NT2/D1 (cell line): ENCODE measurements at regions not wholly inside any gene's neighbourhood (a gene's known extent, or its start where the extent isn't known, plus 50 kb on each side); places are given as distances from the start of the nearest gene placed in this dataset.

ENCODE experiments used
- DNase-seq: peaks from one replicate; pipeline ENCODE4 v3.0.0-alpha.2; 2011; ENCODE audit warnings: low read depth, low spot score
- H3K27me3 ChIP-seq: 2 replicates; pipeline ENCODE4 v1.6.0; 2011; ENCODE audit warnings: mild to moderate bottlenecking; ENCODE audit not compliant: insufficient read length, insufficient read depth
- H3K36me3 ChIP-seq: 2 replicates; pipeline ENCODE4 v1.6.1; 2011; ENCODE audit warnings: mild to moderate bottlenecking, low read length, mixed read lengths; ENCODE audit not compliant: insufficient read depth, insufficient read length
- H3K4me1 ChIP-seq: 2 replicates; pipeline ENCODE4 v1.5.1; 2011; ENCODE audit not compliant: insufficient read depth, insufficient read length
- H3K4me3 ChIP-seq: 2 replicates; pipeline ENCODE4 v1.5.1; 2011; ENCODE audit warnings: low read depth; ENCODE audit not compliant: insufficient read length
- H3K9ac ChIP-seq: 2 replicates; pipeline ENCODE4 v1.6.0; 2011; ENCODE audit warnings: low read depth; ENCODE audit not compliant: insufficient read length
- H3K9me3 ChIP-seq: 2 replicates; pipeline ENCODE4 v1.5.1; 2011; ENCODE audit warnings: mild to moderate bottlenecking, low read length; ENCODE audit not compliant: insufficient read depth
- SUZ12 ChIP-seq: IDR thresholded peaks from 2 replicates; pipeline ENCODE4 v1.6.1; 2011; ENCODE audit not compliant: insufficient read length, insufficient read depth; ENCODE audit errors: extremely low read depth
- YY1 ChIP-seq: IDR thresholded peaks from 2 replicates; pipeline ENCODE4 v1.6.1; 2011; ENCODE audit not compliant: insufficient read length, insufficient read depth
- ZNF274 ChIP-seq: IDR thresholded peaks from 2 replicates; pipeline ENCODE4 v1.6.1; 2011; ENCODE audit warnings: mild to moderate bottlenecking, low read depth, low read length

DNA sequence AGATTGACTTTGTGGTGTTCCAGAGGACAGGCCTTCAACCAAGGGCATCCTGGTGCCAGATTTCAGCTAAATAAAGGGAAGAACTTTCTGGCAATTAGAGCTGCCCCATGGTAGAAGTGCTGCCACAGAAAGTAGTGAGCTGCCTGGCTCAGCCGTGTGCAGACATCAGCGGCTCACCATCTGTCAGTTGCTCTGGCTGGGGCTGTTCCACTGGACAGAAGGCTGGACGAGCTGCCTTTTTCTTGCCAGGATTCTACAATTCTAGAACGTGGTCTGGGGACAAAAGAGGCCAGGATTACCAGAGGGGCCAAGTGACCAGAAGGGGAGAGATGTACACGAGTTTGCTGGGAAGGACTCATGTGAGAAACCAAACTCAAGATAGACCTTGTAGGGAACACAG lies 107.0 kb upstream of the RPL38 start:
- no peak overlapping the region for H3K9ac ChIP-seq
- H3K4me1 ChIP-seq = peaks cover 16% of the 10 kb centered on the region
- H3K9me3 ChIP-seq = peaks cover 5% of the 10 kb centered on the region; the same call in 1 of the 2 replicates
- DNase-seq = no peak
- H3K4me3 ChIP-seq = no peak overlapping the region
- H3K27me3 ChIP-seq = no peaks in the 10 kb centered on the region
- TF ChIP-seq ZNF274 = no peak
- TF ChIP-seq YY1 = no peak
- no peak for TF ChIP-seq SUZ12
- H3K36me3 ChIP-seq = no peaks in the 10 kb centered on the region

DNA sequence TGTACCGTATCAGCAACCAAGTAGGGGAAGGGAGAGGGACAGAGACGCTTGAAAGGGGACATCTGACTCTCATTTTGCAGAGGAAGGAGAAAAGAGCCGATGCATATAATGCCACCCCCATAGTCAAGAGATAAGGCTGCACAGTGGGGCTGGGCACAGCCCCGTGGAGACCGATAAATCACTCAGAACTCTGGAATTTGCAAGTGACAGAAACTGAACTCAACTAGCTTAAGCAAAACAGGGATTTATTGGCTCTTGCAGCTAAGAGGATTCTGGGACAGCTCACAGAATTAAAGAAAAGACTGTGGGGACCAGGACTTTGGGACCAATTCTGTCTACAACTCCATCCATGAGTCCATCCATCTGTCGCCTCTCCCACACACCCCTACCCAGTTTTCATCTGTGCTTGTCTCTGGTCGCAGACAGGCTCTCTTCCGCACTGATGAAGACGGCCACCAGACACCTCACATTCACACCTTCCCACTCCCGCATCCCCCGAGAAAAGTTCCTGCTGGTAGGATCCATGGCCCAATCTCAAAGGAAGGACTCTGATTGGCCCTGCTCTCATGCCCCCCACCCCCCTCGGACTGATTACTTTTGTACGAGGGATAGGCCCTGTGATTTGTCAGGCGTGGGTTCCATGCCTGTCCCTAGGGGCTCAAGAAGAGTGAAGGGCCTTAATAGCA lies 105.9 kb upstream of the RPL38 start:
- Histone ChIP-seq H3K27me3 (peaks cover 6% of the 10 kb centered on the region), H3K9me3 (peaks cover 4% of the 10 kb centered on the region; the same call in 1 of the 2 replicates), H3K4me1 (peaks cover 16% of the 10 kb centered on the region), H3K9ac (no peak overlapping the region), H3K36me3 (no peaks in the 10 kb centered on the region), H3K4me3 (no peak overlapping the region)
- TF ChIP-seq YY1 = no peak
- TF ChIP-seq SUZ12 = no peak
- no peak for TF ChIP-seq ZNF274
- DNase-seq = no peak

DNA sequence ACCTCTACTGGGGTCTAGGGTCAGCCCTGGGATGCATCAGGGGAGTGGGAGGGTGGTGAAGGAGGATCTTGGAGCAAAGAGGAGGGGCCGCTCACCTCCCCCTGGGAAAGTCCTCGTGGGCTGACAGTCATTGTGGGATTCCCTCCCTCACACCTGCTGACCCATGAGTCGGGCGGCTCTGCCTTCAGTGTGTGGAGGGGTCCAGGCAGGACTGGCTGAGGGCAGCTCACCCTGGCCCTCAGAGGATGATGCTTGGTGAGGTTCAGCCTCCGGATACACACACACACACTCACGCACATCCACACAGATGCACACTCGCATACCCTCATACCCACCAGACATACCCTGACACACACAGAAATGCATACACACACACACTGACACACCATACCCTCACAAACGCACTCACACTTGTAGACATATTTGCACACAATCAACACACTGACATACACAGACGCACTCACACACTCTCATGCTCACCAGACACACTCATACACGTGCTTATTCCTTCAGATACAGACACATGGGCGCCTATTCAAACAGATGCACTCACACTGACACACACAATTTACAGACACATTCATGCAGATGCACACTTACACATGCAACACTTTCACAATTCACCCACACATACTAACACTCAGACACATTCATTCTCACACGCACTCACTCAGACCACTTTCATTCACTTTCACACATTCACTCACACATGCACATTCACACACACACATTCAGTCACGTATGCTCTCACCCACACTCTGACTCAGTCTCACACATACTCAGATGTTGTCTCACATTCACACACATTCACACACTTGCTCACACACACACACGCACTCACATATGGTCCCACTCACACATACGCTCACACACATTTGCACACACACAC lies 105.1 kb upstream of the RPL38 start:
- TF ChIP-seq YY1 = no peak
- TF ChIP-seq ZNF274 = no peak
- no peak for TF ChIP-seq SUZ12
- no peak for DNase-seq
- H3K27me3 ChIP-seq = peaks cover 6% of the 10 kb centered on the region
- no peak overlapping the region for H3K4me3 ChIP-seq
- peaks cover 16% of the 10 kb centered on the region for H3K4me1 ChIP-seq
- H3K9ac ChIP-seq = no peak overlapping the region
- no peaks in the 10 kb centered on the region for H3K36me3 ChIP-seq
- H3K9me3 ChIP-seq = no peaks in the 10 kb centered on the region

DNA sequence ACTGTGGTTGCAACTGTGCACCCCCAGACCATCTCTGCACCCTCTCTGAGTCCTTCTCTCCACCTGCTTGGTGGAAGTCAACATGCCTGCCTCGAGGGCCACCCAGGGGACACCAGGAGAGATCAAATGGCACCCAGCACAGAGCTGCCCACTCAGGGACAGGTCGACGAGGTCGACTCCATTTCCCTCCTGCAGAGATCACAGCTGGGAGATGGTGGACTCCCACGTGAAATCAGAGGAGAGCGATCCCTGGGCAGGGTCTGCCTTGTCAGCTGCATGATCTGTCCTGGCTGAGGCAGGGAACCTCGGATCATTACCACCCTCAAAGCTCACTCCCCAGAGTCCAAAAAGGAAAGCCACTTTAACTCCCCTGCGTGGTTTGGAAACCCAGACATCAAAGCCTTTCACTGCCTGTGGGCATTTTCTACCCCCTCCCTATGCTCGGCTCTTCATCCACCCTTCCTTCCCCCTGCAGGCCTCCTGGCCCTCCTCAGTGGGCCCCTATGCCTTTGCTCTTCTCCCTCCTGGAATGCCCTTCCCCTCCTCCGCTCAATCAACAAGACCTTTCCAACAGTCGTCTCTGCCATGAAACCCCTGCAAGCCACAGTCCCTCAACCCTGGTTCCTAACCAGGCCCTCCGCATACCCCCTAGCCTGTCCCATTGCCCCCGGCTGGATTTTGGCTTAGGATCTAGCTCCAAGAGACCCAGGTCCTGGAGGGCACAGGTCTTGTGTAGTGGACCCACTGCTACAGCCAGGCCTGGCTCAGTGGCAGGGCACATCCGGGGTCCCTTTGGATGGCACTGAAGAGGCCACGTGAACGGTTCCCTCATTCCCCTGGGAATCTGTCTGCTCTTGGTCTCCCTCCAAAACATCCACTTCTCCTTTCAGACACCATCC lies 103.8 kb upstream of the RPL38 start:
- no peak overlapping the region for H3K4me3 ChIP-seq
- H3K9ac ChIP-seq = peak overlapping the region; percentile 6
- no peak for DNase-seq
- no peaks in the 10 kb centered on the region for H3K36me3 ChIP-seq
- no peaks in the 10 kb centered on the region for H3K9me3 ChIP-seq
- TF ChIP-seq YY1 = no peak
- TF ChIP-seq ZNF274 = no peak
- no peak for TF ChIP-seq SUZ12
- H3K4me1 ChIP-seq = peaks cover 16% of the 10 kb centered on the region
- H3K27me3 ChIP-seq = peaks cover 6% of the 10 kb centered on the region

DNA sequence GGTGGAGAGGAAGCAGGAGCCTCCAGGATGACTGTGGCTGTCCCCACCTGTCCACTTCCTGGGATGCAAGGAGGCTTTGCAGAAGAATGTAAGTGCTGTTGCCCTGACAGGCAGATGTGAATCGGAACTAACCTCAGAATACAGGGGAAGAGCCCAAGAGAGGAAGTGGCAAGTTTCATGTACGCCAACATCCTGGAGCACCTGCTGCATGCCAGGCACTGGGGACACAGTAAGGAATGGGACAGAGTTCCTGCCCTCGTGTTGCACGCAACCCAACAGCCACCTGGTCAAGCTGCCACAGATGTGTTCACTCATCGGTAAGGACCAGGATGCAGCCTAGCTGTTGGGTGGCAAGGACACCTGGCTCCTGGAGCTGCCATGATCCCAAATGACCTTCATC lies 98.6 kb upstream of the RPL38 start:
- no peak overlapping the region for H3K9ac ChIP-seq
- TF ChIP-seq SUZ12 (no peak), YY1 (no peak), ZNF274 (no peak)
- H3K27me3 ChIP-seq = peaks cover 16% of the 10 kb centered on the region
- H3K4me1 ChIP-seq = peaks cover 4% of the 10 kb centered on the region
- H3K4me3 ChIP-seq = no peak overlapping the region
- no peak for DNase-seq
- no peaks in the 10 kb centered on the region for H3K36me3 ChIP-seq
- no peaks in the 10 kb centered on the region for H3K9me3 ChIP-seq

DNA sequence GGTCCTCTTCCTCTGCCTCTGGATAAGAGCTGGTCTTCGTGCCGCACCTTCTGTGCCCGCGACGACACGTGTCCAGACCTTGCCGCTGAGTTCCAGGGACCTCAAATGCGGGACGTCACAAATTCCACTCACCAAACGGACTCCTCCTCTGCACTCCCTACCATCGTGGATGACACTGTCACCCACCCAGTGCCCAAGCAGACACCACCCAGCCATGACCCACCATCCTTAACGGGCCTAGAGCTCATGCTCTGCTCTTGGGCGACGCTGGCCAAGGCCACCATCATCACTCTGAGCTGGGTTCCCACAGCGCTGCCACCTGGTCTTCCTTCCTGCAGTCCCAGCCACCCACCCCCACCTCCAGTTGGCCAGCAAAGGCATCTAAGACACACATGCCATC lies 96.4 kb upstream of the RPL38 start:
- DNase-seq = no peak
- H3K4me3 ChIP-seq = no peak overlapping the region
- H3K36me3 ChIP-seq = no peaks in the 10 kb centered on the region
- H3K27me3 ChIP-seq = peaks cover 12% of the 10 kb centered on the region
- H3K9me3 ChIP-seq = no peaks in the 10 kb centered on the region
- H3K4me1 ChIP-seq = no peaks in the 10 kb centered on the region
- TF ChIP-seq YY1 (no peak), ZNF274 (no peak), SUZ12 (no peak)
- H3K9ac ChIP-seq = no peak overlapping the region
